Esophagus muscularis mucosa (tissue), 4 donors: ENCODE measurements at regions not wholly inside any gene's neighbourhood (a gene's known extent, or its start where the extent isn't known, plus 50 kb on each side); places are given as distances from the start of the nearest gene placed in this dataset.

ENCODE experiments used
- DNase-seq: peaks from one replicate; pipeline ENCODE4 v3.0.0-alpha.2; 2017; ENCODE audit errors: extremely low spot score
- H3K27ac ChIP-seq, 4 donors: fragments of 200-600 bp; sonication (generic); replicated peaks in 1 of 4; 1 replicate in 3 of 4; 2 replicates in 1 of 4; pipeline ENCODE4 v1.5.1; 2016 to 2019; ENCODE audit warnings: mild to moderate bottlenecking in 1 of 4
- H3K27me3 ChIP-seq, 4 donors: fragments of 200-600 bp; sonication (generic); one replicate each; pipeline versions ENCODE4 v1.5.1 to v1.6.0; 2016 to 2019
- H3K36me3 ChIP-seq, 4 donors: fragments of 200-600 bp; sonication (generic); one replicate each; pipeline ENCODE4 v1.5.1; 2016 to 2019
- H3K4me1 ChIP-seq, 4 donors: fragments of 200-600 bp; sonication (generic); one replicate each; pipeline ENCODE4 v1.5.1; 2016 to 2019
- H3K4me3 ChIP-seq, 4 donors: fragments of 200-600 bp; sonication (generic); 1 replicate in 2 of 4; 2 replicates in 2 of 4; pipeline ENCODE4 v1.5.1; 2016 to 2019; ENCODE audit warnings: mild to moderate bottlenecking in 4 of 4, moderate library complexity in 1 of 4
- H3K9me3 ChIP-seq, 4 donors: fragments of 200-600 bp; sonication (generic); 1 replicate in 3 of 4; 2 replicates in 1 of 4; pipeline ENCODE4 v1.5.1; 2016 to 2019
- CTCF ChIP-seq, 3 experiments: fragments of 200-600 bp in 2 of 3; fragments of 450-650 bp in 1 of 3; sonication (generic) in 2 of 3; IDR thresholded peaks; one replicate each; pipeline ENCODE4 v1.5.1; 2017 to 2019; ENCODE audit warnings: antibody characterized with exemption in 3 of 3, mild to moderate bottlenecking in 2 of 3, moderate library complexity in 1 of 3
- EP300 ChIP-seq: sonication (generic); formaldehyde crosslinking; IDR thresholded peaks from one replicate; pipeline ENCODE4 v1.6.1; 2017; ENCODE audit warnings: antibody characterized with exemption
- POLR2A ChIP-seq: fragments of 450-650 bp; IDR thresholded peaks from one replicate; pipeline ENCODE4 v1.6.1; 2017; ENCODE audit warnings: antibody characterized with exemption, moderate library complexity, mild to moderate bottlenecking, low read depth
- POLR2AphosphoS5 ChIP-seq, 2 donors: sonication (generic); formaldehyde crosslinking; IDR thresholded peaks; one replicate each; pipeline ENCODE4 v1.6.1; 2017; ENCODE audit warnings: antibody characterized with exemption in 2 of 2
- WGBS: methylation state at CpG from one replicate; pipeline ENCODE4 v1.1.5; 2018; 5-methylcytosine and 5-hydroxymethylcytosine counted together
- intact Hi-C: fragments of 100-400 bp; cut with DNase I; formaldehyde crosslinking; loops from one replicate; pipeline ENCODE4 v1.15.1; 2023

- WGBS: 90% methylated on average over 9 of the region's 9 CpGs
- Histone ChIP-seq H3K4me1 (no peaks in the 10 kb centered on the region), H3K9me3 (peaks cover 0 to 29% (median 23%) of the 10 kb centered on the region in 4 donors), H3K4me3 (no peak overlapping the region), H3K36me3 (no peaks in the 10 kb centered on the region), H3K27me3 (peaks cover 0 to 7% (median 0%) of the 10 kb centered on the region in 4 donors), H3K27ac (no peak overlapping the region)
- no peak for DNase-seq
- intact Hi-C loops: no loop called here
- TF ChIP-seq EP300: no peak
- TF ChIP-seq POLR2AphosphoS5 (IDR thresholded peaks at IDR 0.05): no peak
- no peak for TF ChIP-seq CTCF (IDR thresholded peaks at IDR 0.05)
- no peak for TF ChIP-seq POLR2A
Observed at GRCh38 chr12:107826276-107826675, 51.8 kb downstream of the ASCL4 start.

- intact Hi-C loops: no loop called here
- Histone ChIP-seq H3K4me1 (no peaks in the 10 kb centered on the region), H3K36me3 (no peaks in the 10 kb centered on the region), H3K27me3 (peaks cover 0 to 21% (median 0%) of the 10 kb centered on the region in 4 donors), H3K9me3 (peaks cover 0 to 29% (median 23%) of the 10 kb centered on the region in 4 donors), H3K27ac (no peak overlapping the region), H3K4me3 (no peak overlapping the region)
- 57% methylated on average over 1 of the region's 1 CpG for WGBS
- DNase-seq: peak; percentile 47
- TF ChIP-seq EP300 (no peak), CTCF (IDR thresholded peaks at IDR 0.05) (no peak), POLR2A (no peak), POLR2AphosphoS5 (IDR thresholded peaks at IDR 0.05) (no peak)
Observed at GRCh38 chr12:107829271-107829670, 54.8 kb downstream of the ASCL4 start.

- Histone ChIP-seq H3K9me3 (peaks cover 0 to 10% (median 6%) of the 10 kb centered on the region in 4 donors), H3K36me3 (no peaks in the 10 kb centered on the region), H3K27me3 (peaks cover 0 to 39% (median 0%) of the 10 kb centered on the region in 4 donors), H3K4me3 (no peak overlapping the region), H3K4me1 (no peaks in the 10 kb centered on the region), H3K27ac (no peak overlapping the region)
- WGBS: 54% methylated on average over 4 of the region's 4 CpGs
- intact Hi-C loops: no loop called here
- no peak for TF ChIP-seq EP300
- no peak for TF ChIP-seq POLR2AphosphoS5 (IDR thresholded peaks at IDR 0.05)
- TF ChIP-seq POLR2A: no peak
- no peak for TF ChIP-seq CTCF (IDR thresholded peaks at IDR 0.05)
- DNase-seq: no peak
Observed at GRCh38 chr12:107832441-107832840, 57.9 kb downstream of the ASCL4 start.

- no peak overlapping the region for H3K4me3 ChIP-seq
- H3K36me3 ChIP-seq: no peaks in the 10 kb centered on the region
- TF ChIP-seq EP300 (no peak), POLR2A (no peak), POLR2AphosphoS5 (IDR thresholded peaks at IDR 0.05) (no peak), CTCF (IDR thresholded peaks at IDR 0.05) (no peak)
- intact Hi-C loops: no loop called here
- 77% methylated on average over 1 of the region's 1 CpG for WGBS
- no peaks in the 10 kb centered on the region for H3K9me3 ChIP-seq
- peaks cover 14 to 23% (median 19%) of the 10 kb centered on the region in 4 donors for H3K4me1 ChIP-seq
- no peak for DNase-seq
- H3K27me3 ChIP-seq: peaks cover 5 to 57% (median 28%) of the 10 kb centered on the region in 4 donors
- H3K27ac ChIP-seq: no peak overlapping the region
Observed at GRCh38 chr12:107840186-107840585, 65.7 kb downstream of the ASCL4 start.
